Psoas muscle (tissue), 7 donors: ENCODE measurements at regions not wholly inside any gene's neighbourhood (a gene's known extent, or its start where the extent isn't known, plus 50 kb on each side); places are given as distances from the start of the nearest gene placed in this dataset.

Experiments used
- ATAC-seq, 4 donors: fragments of 200-7000 bp; cut with Tn5 transposase; one replicate each; pipeline ENCODE4 v1.9.1; 2020; ENCODE audit warnings: moderate library complexity in 3 of 4, mild to moderate bottlenecking in 2 of 4
- DNase-seq, 2 donors: peaks; one replicate each; pipeline ENCODE4 v3.0.0-alpha.2; 2020
- H3K27ac ChIP-seq: fragments of 200-600 bp; one replicate; pipeline ENCODE4 v1.8.0; 2022
- H3K27me3 ChIP-seq, 3 donors: fragments of 200-600 bp in 1 of 3; one replicate each; pipeline versions ENCODE4 v1.6.1 to v1.8.0; 2013 to 2022; ENCODE audit warnings: low read length in 2 of 3, mild to moderate bottlenecking in 2 of 3, moderate library complexity in 1 of 3; ENCODE audit not compliant: insufficient read depth in 3 of 3
- H3K36me3 ChIP-seq, 2 donors: fragments of 200-600 bp in 1 of 2; one replicate each; pipeline versions ENCODE4 v1.6.1 to v1.8.0; 2013 to 2022; ENCODE audit warnings: low read depth in 1 of 2, mild to moderate bottlenecking in 1 of 2, moderate library complexity in 1 of 2; ENCODE audit not compliant: insufficient read depth in 1 of 2
- H3K4me1 ChIP-seq: fragments of 200-600 bp; one replicate; pipeline ENCODE4 v1.8.0; 2022
- H3K4me3 ChIP-seq: fragments of 200-600 bp; one replicate; pipeline ENCODE4 v1.8.0; 2022; ENCODE audit warnings: mild to moderate bottlenecking
- H3K9me3 ChIP-seq: fragments of 200-600 bp; one replicate; pipeline ENCODE4 v1.8.0; 2022
- WGBS, 3 donors: extraction: QIAGEN DNeasy Blood & Tissue Kit; methylation state at CpG; one replicate each; pipeline versions ENCODE4 v1.1.6 to v1.1.7; 2013; 5-methylcytosine and 5-hydroxymethylcytosine counted together
- intact Hi-C, 2 donors: fragments of 100-400 bp; cut with DNase I; formaldehyde crosslinking; loops; one replicate each; pipeline versions ENCODE4 v1.11.0 to v1.14.2; 2022
- TF ChIP-seq, protein P1 (sequence below): fragments of 200-600 bp; IDR thresholded peaks from one replicate; pipeline ENCODE4 v1.8.0; 2022; ENCODE audit warnings: antibody characterized with exemption
- donor health status: healthy with polysubstance abuse.
- donor health status: DM: no; HTN: no; CAD: no; lungs with moderate emphysema.
- donor health status: Bipolar disorder and iron deficiency.
- donor health status: healthy.
- donor health status: DM: yes; HTN: yes; CAD: no.
- donor health status: DM: no; HTN: no; CAD: no.
- donor health status: DM: yes; HTN: yes; CAD: no.

DNA sequence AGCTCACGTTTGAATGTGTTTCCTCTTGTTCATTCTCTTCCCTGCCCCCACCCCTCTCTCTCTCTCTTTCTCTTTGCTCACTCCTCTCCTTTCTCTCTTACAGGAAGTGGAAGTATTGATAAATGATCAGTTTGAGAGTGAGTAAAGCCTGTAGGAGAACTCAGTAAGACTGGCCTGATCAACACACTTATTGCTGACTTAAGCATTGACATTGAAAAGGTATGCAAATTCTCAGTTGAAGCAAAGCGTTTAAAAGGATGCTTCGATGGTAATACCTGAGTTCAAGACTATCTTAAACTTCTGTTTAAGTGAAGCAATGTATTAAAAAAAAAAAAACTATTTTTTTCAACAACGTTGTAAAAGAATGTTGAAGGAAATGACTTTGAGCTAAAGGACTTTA lies 115.7 kb upstream of the DDX18 start:
- Histone ChIP-seq H3K27ac (no peak overlapping the region), H3K36me3 (no peaks in the 10 kb centered on the region), H3K4me3 (no peak overlapping the region), H3K4me1 (no peaks in the 10 kb centered on the region), H3K27me3 (no peaks in the 10 kb centered on the region), H3K9me3 (no peaks in the 10 kb centered on the region)
- intact Hi-C loops, result no loop called here
- TF ChIP-seq, protein P1, sequence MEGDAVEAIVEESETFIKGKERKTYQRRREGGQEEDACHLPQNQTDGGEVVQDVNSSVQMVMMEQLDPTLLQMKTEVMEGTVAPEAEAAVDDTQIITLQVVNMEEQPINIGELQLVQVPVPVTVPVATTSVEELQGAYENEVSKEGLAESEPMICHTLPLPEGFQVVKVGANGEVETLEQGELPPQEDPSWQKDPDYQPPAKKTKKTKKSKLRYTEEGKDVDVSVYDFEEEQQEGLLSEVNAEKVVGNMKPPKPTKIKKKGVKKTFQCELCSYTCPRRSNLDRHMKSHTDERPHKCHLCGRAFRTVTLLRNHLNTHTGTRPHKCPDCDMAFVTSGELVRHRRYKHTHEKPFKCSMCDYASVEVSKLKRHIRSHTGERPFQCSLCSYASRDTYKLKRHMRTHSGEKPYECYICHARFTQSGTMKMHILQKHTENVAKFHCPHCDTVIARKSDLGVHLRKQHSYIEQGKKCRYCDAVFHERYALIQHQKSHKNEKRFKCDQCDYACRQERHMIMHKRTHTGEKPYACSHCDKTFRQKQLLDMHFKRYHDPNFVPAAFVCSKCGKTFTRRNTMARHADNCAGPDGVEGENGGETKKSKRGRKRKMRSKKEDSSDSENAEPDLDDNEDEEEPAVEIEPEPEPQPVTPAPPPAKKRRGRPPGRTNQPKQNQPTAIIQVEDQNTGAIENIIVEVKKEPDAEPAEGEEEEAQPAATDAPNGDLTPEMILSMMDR, result no peak
- 62 to 65% (median 62%) methylated on average over 4 of the region's 4 CpGs for WGBS, 3 donors
- DNase-seq, result no peak
- no peak for ATAC-seq

GRCh38 chr2:117700471-117700870 lies 114.0 kb upstream of the DDX18 start:
- intact Hi-C loops, result no loop called here
- 33 to 45% (median 42%) methylated on average over 2 of the region's 2 CpGs for WGBS, 3 donors
- Histone ChIP-seq H3K27ac (no peak overlapping the region), H3K27me3 (no peaks in the 10 kb centered on the region), H3K4me1 (no peaks in the 10 kb centered on the region), H3K9me3 (no peaks in the 10 kb centered on the region), H3K36me3 (no peaks in the 10 kb centered on the region), H3K4me3 (no peak overlapping the region)
- DNase-seq, result no peak
- ATAC-seq, result no peak
- TF ChIP-seq, protein P1, result no peak

GRCh38 chr2:117701365-117701764 lies 113.1 kb upstream of the DDX18 start:
- intact Hi-C loops, result no loop called here
- TF ChIP-seq, protein P1, result no peak
- H3K27ac ChIP-seq, result no peak overlapping the region
- 86 to 97% (median 90%) methylated on average over 2 of the region's 2 CpGs for WGBS, 3 donors
- DNase-seq, result no peak
- H3K4me3 ChIP-seq, result no peak overlapping the region
- ATAC-seq, result no peak
- H3K9me3 ChIP-seq, result no peaks in the 10 kb centered on the region
- H3K4me1 ChIP-seq, result no peaks in the 10 kb centered on the region
- no peaks in the 10 kb centered on the region for H3K27me3 ChIP-seq
- no peaks in the 10 kb centered on the region for H3K36me3 ChIP-seq

GRCh38 chr2:117702098-117702497 lies 112.4 kb upstream of the DDX18 start:
- H3K4me1 ChIP-seq, result no peaks in the 10 kb centered on the region
- DNase-seq (no peak), ATAC-seq (no peak)
- H3K9me3 ChIP-seq, result no peaks in the 10 kb centered on the region
- no peak overlapping the region for H3K27ac ChIP-seq
- H3K36me3 ChIP-seq, result no peaks in the 10 kb centered on the region
- no peak overlapping the region for H3K4me3 ChIP-seq
- 69 to 83% (median 82%) methylated on average over 2 of the region's 2 CpGs for WGBS, 3 donors
- TF ChIP-seq, protein P1, result no peak
- intact Hi-C loops, result no loop called here
- no peaks in the 10 kb centered on the region for H3K27me3 ChIP-seq

DNA sequence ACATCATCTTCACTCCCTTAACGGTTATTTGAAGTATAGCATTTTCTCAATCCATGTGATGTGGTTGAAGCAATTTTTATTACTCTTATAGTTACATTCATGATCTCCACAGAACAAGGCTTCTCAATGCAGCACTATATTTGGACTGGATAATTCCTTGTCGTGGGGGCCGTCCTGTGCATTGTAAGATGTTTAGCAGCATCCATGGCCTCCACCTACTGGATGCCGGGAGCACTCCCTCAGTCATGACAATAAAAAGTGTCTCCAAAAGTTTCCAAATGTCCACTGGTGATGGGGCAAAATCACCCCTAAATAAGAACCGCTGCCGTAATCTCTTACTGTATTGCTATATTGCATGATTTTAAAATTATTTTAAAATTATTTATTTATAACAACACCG lies 110.6 kb upstream of the DDX18 start:
- no peaks in the 10 kb centered on the region for H3K9me3 ChIP-seq
- H3K4me3 ChIP-seq, result no peak overlapping the region
- DNase-seq (no peak), ATAC-seq (no peak)
- H3K36me3 ChIP-seq, result no peaks in the 10 kb centered on the region
- 81 to 86% (median 82%) methylated on average over 7 of the region's 7 CpGs for WGBS, 3 donors
- no peak overlapping the region for H3K27ac ChIP-seq
- H3K27me3 ChIP-seq, result no peaks in the 10 kb centered on the region
- intact Hi-C loops, result no loop called here
- no peaks in the 10 kb centered on the region for H3K4me1 ChIP-seq
- TF ChIP-seq, protein P1, result no peak
